NOMO-1 treated with DMSO at 0.1 percent for 48 hours (cell line): ENCODE measurements at regions not wholly inside any gene's neighbourhood (a gene's known extent, or its start where the extent isn't known, plus 50 kb on each side); places are given as distances from the start of the nearest gene placed in this dataset.
"Not testable (repeated sequence)": the region's sequence is repeated elsewhere in the genome, so short reads cannot be mapped to it uniquely, and the experiment has no call there.

Source experiments
- DNase-seq: peaks from one replicate; lab custom pipeline; 2025; ENCODE audit not compliant: unreplicated experiment; lab: John Stamatoyannopoulos, UW

- no peak for DNase-seq
Measured at GRCh38 chr6:19210849-19211590, 626.1 kb upstream of the ID4 start.

DNA sequence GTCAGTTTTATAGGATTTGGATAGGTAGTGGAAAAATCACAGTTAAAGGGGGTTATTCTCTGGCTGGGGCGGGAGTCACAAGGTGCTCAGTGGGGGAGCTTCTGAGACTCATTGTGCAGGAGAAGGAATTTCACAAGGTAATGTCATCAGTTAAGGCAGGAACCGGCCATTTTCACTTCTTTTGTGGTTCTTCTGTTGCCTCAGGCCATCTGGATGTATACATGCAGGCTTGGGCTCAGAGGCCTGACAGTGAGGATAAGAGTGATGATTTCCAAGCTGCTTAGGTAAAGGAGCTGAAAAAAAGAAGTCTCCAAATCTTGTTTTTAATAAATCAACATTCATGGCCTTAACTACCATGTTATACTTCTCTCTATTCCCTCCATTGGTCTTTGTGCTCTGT, 622.9 kb upstream of the ID4 start:
- DNase-seq: no peak

DNA sequence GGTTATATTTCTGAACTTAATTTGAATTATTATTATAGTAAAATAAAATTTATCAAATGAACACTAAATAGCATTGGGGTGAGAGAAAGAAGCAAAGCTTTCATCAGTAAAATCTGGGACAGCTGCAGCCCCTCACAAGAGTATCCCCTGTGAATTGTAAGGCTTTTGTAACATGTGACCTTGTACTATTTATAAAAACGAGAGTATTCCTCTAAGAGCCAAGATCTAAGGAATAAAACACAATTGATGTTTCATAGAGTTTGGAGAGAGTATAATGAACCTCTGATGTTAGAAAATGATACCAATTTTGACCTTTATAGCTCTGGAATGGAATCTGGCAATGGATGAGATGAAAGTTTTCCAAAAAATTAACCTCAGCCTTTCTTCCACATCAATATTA, 617.2 kb upstream of the ID4 start:
- DNase-seq: no peak

- no peak for DNase-seq
Measured at GRCh38 chr6:19231878-19232561, 605.1 kb upstream of the ID4 start.

GRCh38 chr6:19245656-19246055, 591.5 kb upstream of the ID4 start:
- no peak for DNase-seq

DNA sequence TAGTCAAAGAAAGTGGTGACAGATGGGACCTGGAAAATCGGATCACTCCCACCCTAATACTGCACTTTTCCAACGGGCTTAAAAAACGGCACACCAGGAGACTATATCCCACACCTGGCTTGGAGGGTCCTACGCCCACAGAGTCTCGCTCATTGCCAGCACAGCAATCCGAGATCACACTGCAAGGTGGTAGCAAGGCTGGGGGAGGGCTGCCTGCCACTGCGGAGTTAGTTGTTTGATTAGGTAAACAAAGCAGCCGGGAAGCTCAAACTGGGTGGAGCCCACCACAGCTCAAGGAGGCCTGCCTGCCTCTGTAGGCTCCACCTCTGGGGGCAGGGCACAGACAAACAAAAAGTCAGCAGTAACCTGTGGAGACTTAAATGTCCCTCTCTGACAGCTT, 590.0 kb upstream of the ID4 start:
- not testable (repeated sequence) for DNase-seq

DNA sequence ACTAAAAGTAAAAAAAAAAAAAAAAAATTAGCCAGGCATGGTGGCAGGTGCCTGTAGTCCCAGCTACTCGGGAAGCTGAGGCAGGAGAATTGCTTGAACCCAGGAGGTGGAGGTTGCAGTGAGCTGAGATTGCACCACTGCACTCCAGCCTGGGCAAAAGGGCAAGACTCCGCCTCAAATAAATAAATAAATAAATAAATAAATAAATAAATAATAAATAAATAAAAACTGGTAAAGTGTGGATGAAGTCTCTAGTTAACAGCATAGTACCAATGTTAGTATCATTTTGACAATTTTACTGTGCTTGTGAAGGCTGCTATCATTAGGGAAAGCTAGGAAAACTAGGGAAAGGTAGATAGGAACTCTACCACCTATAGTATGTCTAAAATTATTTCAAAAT, 581.0 kb upstream of the ID4 start:
- DNase-seq: not testable (repeated sequence)

DNA sequence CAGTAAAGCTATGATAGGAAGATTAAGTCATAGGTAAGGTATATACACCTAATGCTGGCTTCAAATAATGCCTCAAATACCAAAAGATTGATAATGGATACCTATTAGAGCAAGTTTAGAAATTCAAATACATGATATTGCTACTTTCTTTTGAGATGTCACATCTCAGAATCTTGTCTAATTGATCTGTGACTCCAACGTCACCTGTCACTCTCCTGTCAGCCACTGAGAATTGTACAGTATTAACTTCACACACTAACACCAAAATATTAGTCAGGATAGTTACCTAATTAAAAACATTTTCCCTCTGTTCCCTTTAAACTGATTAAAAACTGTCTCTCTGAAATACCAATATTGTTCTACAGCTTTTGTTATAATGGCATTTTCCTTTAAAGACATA, 575.5 kb upstream of the ID4 start:
- no peak for DNase-seq

DNA sequence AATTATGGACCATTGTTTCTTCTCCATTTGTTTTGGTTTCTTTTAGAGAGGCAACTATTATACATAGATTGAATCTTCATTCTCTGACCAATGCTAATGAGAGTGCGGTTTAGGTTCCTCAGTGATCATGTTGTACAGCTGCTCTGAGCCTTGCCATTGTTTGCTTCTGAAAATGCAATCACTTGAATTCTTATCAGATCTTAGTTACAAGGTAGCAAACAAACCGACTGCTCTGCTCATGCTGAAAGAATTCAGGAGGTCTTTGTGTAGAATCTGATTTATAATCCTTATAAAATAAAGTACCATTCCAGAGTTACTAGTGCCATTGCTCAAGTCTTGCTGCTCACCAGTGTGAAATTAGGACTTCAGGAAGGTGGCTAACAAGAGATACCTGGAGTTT, 569.1 kb upstream of the ID4 start:
- DNase-seq: no peak

DNA sequence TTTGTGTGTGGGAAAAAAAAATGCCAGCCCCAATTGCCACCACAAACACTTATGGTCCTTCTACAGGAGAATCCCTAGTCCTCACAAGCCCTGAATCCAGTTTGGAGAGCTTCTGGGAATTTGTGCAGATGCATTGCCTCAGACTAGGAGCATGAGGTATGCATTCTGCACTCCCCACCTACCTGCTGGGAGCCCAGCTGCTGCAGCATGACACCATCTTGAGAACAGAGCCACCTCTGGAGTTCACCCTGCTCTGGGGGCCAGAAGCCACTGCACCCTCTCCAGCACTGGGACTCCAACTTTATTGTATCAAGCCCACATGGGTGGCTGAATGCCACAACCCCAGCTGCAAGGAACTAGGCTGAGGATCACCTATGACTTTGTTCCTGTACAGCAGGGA, 568.5 kb upstream of the ID4 start:
- no peak for DNase-seq

- DNase-seq: no peak
Measured at GRCh38 chr6:19269341-19269898, 567.8 kb upstream of the ID4 start.

DNA sequence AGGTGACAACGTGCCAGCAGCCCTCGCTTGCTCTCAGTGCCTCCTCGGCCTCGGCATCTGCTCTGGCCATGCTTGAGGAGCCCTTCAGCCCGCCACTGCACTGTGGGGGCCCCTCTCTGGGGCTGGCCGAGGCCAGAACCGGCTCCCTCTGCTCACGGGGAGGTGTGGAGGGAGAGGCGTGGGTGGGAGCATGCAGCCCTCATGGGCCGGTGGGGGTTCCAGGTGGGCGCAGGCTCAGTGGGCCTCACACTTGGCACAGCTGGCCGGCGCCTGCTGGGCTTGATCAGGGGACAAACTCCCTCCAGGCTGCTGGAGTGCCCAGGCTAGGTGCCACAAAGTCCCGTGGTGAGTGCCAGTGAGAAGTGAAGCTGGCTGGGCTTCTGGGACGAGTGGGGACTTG, 566.6 kb upstream of the ID4 start:
- DNase-seq: no peak

- DNase-seq: no peak
Measured at GRCh38 chr6:19279273-19279684, 557.9 kb upstream of the ID4 start.

GRCh38 chr6:19287928-19288327, 549.2 kb upstream of the ID4 start:
- no peak for DNase-seq

- DNase-seq: no peak
Measured at GRCh38 chr6:19289457-19289856, 547.7 kb upstream of the ID4 start.

- DNase-seq: no peak
Measured at GRCh38 chr6:19297880-19298279, 539.3 kb upstream of the ID4 start.

GRCh38 chr6:19298421-19298820, 538.7 kb upstream of the ID4 start:
- DNase-seq: no peak

DNA sequence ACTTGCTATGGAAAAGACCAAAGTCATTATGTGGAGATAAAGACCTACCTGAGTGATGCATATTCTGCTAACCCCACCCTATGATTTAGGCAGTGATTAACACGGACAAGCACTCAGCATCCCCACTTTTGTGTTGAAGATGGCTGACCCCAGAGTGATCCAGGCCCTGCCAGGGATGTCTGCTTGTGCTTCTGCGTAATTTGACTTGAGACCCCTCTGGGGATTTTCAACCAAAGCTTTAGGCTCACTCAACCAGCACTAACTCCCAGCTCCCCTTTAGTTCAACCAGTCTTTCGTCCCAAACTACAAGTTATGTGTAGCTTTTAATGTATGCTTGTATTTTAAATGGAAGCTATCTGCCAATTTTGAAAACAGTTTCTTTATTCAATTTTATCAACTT, 538.0 kb upstream of the ID4 start:
- DNase-seq: no peak

DNA sequence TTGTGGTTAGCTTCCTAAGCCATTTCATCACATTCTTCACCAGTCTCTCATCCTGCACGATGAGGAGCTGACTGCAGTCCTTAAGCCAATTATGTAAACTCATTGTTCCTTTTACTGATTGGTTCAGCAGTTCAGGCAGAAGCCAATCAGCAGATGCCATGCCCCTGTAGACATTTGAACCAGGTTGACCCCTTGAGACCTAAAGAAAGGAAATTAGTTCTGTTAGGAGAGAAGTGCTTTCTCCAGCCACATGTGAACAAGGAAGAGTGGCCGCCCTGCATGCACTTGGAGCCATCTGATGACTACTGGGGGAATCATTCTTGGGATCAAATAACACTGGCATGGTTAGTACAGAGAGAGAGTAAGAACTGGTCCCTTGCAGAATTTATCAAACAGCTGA, 535.2 kb upstream of the ID4 start:
- no peak for DNase-seq

GRCh38 chr6:19303383-19303782, 533.8 kb upstream of the ID4 start:
- DNase-seq: no peak

DNA sequence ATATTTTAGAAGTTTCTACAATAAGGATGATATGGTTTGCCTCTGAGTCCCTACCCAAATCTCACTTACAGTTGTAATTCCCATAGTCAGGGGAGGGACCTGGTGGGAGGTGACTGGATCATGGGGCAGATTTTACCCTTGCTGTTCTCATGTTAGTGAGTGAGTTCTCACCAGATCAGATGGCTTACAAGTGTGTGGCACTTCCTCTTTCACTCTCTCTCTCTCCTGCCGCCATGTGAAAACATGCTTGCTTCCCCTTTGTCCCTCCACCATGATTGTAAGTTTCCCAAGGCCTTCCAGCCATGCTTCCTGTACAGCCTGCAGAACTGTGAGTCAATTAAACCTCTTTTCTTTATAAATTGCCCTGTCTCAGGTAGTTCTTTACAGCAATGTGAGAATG, 527.5 kb upstream of the ID4 start:
- no peak for DNase-seq

- DNase-seq: no peak
Measured at GRCh38 chr6:19311786-19312185, 525.4 kb upstream of the ID4 start.
